ENCODE measurements at regions not wholly inside any gene's neighbourhood (a gene's known extent, or its start where the extent isn't known, plus 50 kb on each side); places are given as distances from the start of the nearest gene placed in this dataset.

DNA sequence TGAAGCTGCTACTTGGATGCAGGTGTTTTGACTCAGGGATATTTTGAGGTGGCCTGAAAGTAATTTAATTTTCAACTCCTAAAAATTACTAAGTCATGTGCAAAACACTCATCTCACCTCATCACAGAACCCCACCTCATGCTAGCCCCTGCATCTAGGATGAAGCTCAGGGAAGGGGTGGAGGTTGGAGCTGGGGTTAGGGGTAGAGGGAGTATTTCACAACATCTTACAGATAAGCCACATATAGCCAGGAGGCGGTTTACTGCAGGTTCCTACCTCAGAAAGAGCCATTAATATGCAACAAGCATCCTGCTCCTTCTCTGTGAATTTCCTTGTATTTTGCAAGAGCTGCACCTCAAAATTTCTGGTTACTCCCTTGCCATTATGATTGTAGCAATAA, 70.5 kb upstream of the TSPAN5 start:
- TF ChIP-seq EZH2 (IDR thresholded peaks at IDR 0.05; ENCODE audit: insufficient read depth, poor library complexity, severe bottlenecking) = no peak
- TF ChIP-seq EZH2phosphoT487 (IDR thresholded peaks at IDR 0.05; ENCODE audit: insufficient read depth, low read depth) = no peak
